GM23338 (cell line): ENCODE measurements at regions not wholly inside any gene's neighbourhood (a gene's known extent, or its start where the extent isn't known, plus 50 kb on each side); places are given as distances from the start of the nearest gene placed in this dataset.

ENCODE experiments used
- ATAC-seq: fragments of 200-7000 bp; cut with Tn5 transposase; 3 replicates; pipeline ENCODE4 v1.9.1; 2020
- DNase-seq: peaks from one replicate; pipeline ENCODE4 v3.0.0-alpha.2; 2015; ENCODE audit warnings: low spot score
- H2AFZ ChIP-seq: fragments of 200-600 bp; sonication (generic); 2 replicates; pipeline ENCODE4 v1.8.0; 2016; ENCODE audit warnings: antibody characterized with exemption, mild to moderate bottlenecking, moderate library complexity
- H3F3A ChIP-seq: fragments of 200-600 bp; sonication (generic); replicated peaks from 2 replicates; pipeline ENCODE4 v1.8.0; 2017; ENCODE audit warnings: antibody characterized with exemption, mixed run types, low read depth
- H3K27ac ChIP-seq: fragments of 200-600 bp; sonication (generic); 2 replicates; pipeline ENCODE4 v1.6.1; 2016; ENCODE audit warnings: low read depth
- H3K27me3 ChIP-seq: fragments of 200-600 bp; sonication (generic); 2 replicates; pipeline ENCODE4 v1.8.0; 2016; ENCODE audit warnings: mild to moderate bottlenecking, mixed run types, moderate library complexity; ENCODE audit not compliant: insufficient read depth
- H3K36me3 ChIP-seq: fragments of 200-600 bp; sonication (generic); 2 replicates; pipeline ENCODE4 v1.8.0; 2016; ENCODE audit warnings: mild to moderate bottlenecking; ENCODE audit not compliant: insufficient read depth
- H3K4me1 ChIP-seq: fragments of 200-600 bp; sonication (generic); 2 replicates; pipeline ENCODE4 v1.8.0; 2016; ENCODE audit warnings: mild to moderate bottlenecking, moderate library complexity; ENCODE audit not compliant: insufficient read depth
- H3K4me2 ChIP-seq: fragments of 200-600 bp; sonication (generic); 2 replicates; pipeline ENCODE4 v1.7.1; 2017; ENCODE audit warnings: mixed run types
- H3K4me3 ChIP-seq: fragments of 200-600 bp; sonication (generic); 2 replicates; pipeline ENCODE4 v1.6.1; 2016; ENCODE audit warnings: mixed run types
- H3K79me2 ChIP-seq: fragments of 200-600 bp; sonication (generic); replicated peaks from 2 replicates; pipeline ENCODE4 v1.8.0; 2017; ENCODE audit warnings: mild to moderate bottlenecking; ENCODE audit not compliant: insufficient read depth
- H3K9me2 ChIP-seq: fragments of 200-600 bp; sonication (generic); 2 replicates; pipeline ENCODE4 v1.8.0; 2017; ENCODE audit not compliant: insufficient read depth
- H4K20me1 ChIP-seq: fragments of 200-600 bp; sonication (generic); replicated peaks from 2 replicates; pipeline ENCODE4 v1.8.0; 2017; ENCODE audit warnings: mild to moderate bottlenecking; ENCODE audit not compliant: insufficient read depth
- H3K27ac Mint-ChIP-seq: 2 replicates; pipeline ENCODE4 v1.8.0; 2020; ENCODE audit warnings: inconsistent platforms, mild to moderate bottlenecking, moderate library complexity, mixed read lengths
- H3K27me3 Mint-ChIP-seq: 3 replicates; pipeline ENCODE4 v1.8.0; 2022; ENCODE audit warnings: low read depth, mild to moderate bottlenecking, moderate library complexity, mixed read lengths, inconsistent platforms; ENCODE audit not compliant: insufficient read depth, poor library complexity
- H3K36me3 Mint-ChIP-seq: 3 replicates; pipeline ENCODE4 v1.8.0; 2021; ENCODE audit warnings: low read depth, mild to moderate bottlenecking, inconsistent platforms, moderate library complexity, mixed read lengths
- H3K4me1 Mint-ChIP-seq: 3 replicates; pipeline ENCODE4 v1.8.0; 2020; ENCODE audit warnings: mild to moderate bottlenecking, inconsistent platforms, mixed read lengths
- H3K4me3 Mint-ChIP-seq: 3 replicates; pipeline ENCODE4 v1.8.0; 2021; ENCODE audit warnings: moderate library complexity, mild to moderate bottlenecking, inconsistent platforms, mixed read lengths
- H3K9me3 Mint-ChIP-seq: 3 replicates; pipeline ENCODE4 v1.8.0; 2020; ENCODE audit warnings: moderate library complexity, mild to moderate bottlenecking, inconsistent platforms, mixed read lengths
- CREB1 ChIP-seq: fragments of 250-450 bp; sonication (Bioruptor Pico); IDR thresholded peaks from 2 replicates; pipeline ENCODE4 v1.5.0; 2020; ENCODE audit warnings: low read depth, mild to moderate bottlenecking, moderate library complexity
- CTCF ChIP-seq, 2 experiments: fragments of 200-600 bp in 1 of 2; sonication (generic) in 1 of 2; conservative IDR thresholded peaks; 2 replicates each; pipeline versions ENCODE4 v1.5.1 to v1.6.1; 2016 to 2017; ENCODE audit warnings: antibody characterized with exemption in 2 of 2, low read depth in 2 of 2, mild to moderate bottlenecking in 2 of 2, moderate library complexity in 1 of 2
- ETS1 ChIP-seq: IDR thresholded peaks from 2 replicates; pipeline ENCODE4 v1.6.1; 2016; ENCODE audit warnings: antibody characterized with exemption
- EZH2 ChIP-seq: fragments of 200-600 bp; sonication (generic); IDR thresholded peaks from one replicate; pipeline ENCODE4 v1.8.0; 2017; ENCODE audit warnings: antibody characterized with exemption, mild to moderate bottlenecking, low read depth; ENCODE audit not compliant: unreplicated experiment
- EZH2phosphoT487 ChIP-seq: fragments of 200-600 bp; sonication (generic); IDR thresholded peaks from one replicate; pipeline ENCODE4 v1.8.1; 2018; ENCODE audit warnings: antibody characterized with exemption; ENCODE audit not compliant: unreplicated experiment
- JUNB ChIP-seq: IDR thresholded peaks from one replicate; pipeline ENCODE4 v1.6.1; 2016; ENCODE audit warnings: antibody characterized with exemption; ENCODE audit not compliant: unreplicated experiment
- NANOG ChIP-seq: IDR thresholded peaks from 2 replicates; pipeline ENCODE4 v1.6.1; 2016; ENCODE audit warnings: antibody characterized with exemption, borderline replicate concordance
- POLR2AphosphoS5 ChIP-seq: IDR thresholded peaks from 2 replicates; pipeline ENCODE4 v1.6.1; 2016; ENCODE audit warnings: antibody characterized with exemption, low read depth
- REST ChIP-seq: IDR thresholded peaks from one replicate; pipeline ENCODE4 v1.6.1; 2018; ENCODE audit warnings: antibody characterized with exemption; ENCODE audit not compliant: unreplicated experiment
- STAT1 ChIP-seq: IDR thresholded peaks from one replicate; pipeline ENCODE4 v1.6.1; 2016; ENCODE audit warnings: antibody characterized with exemption; ENCODE audit not compliant: unreplicated experiment
- ZNF114 ChIP-seq: fragments of 250-450 bp; sonication (Bioruptor Pico); IDR thresholded peaks from 2 replicates; pipeline ENCODE4 v1.5.0; 2020; ENCODE audit warnings: mild to moderate bottlenecking, moderate library complexity
- ZNF331 ChIP-seq: fragments of 250-450 bp; sonication (Bioruptor Pico); IDR thresholded peaks from 2 replicates; pipeline ENCODE4 v1.5.0; 2020; ENCODE audit warnings: low read depth, mild to moderate bottlenecking, moderate library complexity

GRCh38 chr4:167380964-167381363 is 146.7 kb upstream of the SPOCK3 start (continued):
- TF ChIP-seq CREB1 (CRISPR knock-in tag) (no peak), ETS1 (no peak), JUNB (no peak), EZH2 (no peak), CTCF (conservative IDR thresholded peaks at IDR 0.05; ENCODE audit: low read depth in 2 of 2) (no peak), ZNF114 (no peak), POLR2AphosphoS5 (no peak)

- Histone ChIP-seq H3K27me3 (no peaks in the 10 kb centered on the region), H3K36me3 (no peaks in the 10 kb centered on the region), H2AFZ (no peak overlapping the region), H3K9me2 (peaks cover 2% of the 10 kb centered on the region; the same call in 1 of the 2 replicates), H4K20me1 (no peaks in the 10 kb centered on the region), H3F3A (no peaks in the 10 kb centered on the region), H3K4me2 (no peak overlapping the region), H3K27ac (no peak overlapping the region), H3K79me2 (no peaks in the 10 kb centered on the region), H3K4me1 (no peaks in the 10 kb centered on the region), H3K4me3 (no peak overlapping the region)
- DNase-seq (no peak), ATAC-seq (no peak)
- Mint-ChIP-seq H3K36me3 (no peaks in the 10 kb centered on the region), H3K27ac (no peak overlapping the region), H3K4me1 (no peaks in the 10 kb centered on the region), H3K4me3 (no peak overlapping the region), H3K9me3 (no peaks in the 10 kb centered on the region), H3K27me3 (peaks cover 1% of the 10 kb centered on the region)
- TF ChIP-seq JUNB (no peak), ZNF114 (no peak), ZNF331 (CRISPR knock-in tag) (no peak), EZH2phosphoT487 (no peak), NANOG (no peak)
Observed at GRCh38 chr4:167383291-167383690, 149.0 kb upstream of the SPOCK3 start.

- Mint-ChIP-seq H3K9me3 (no peaks in the 10 kb centered on the region), H3K27ac (no peak overlapping the region), H3K27me3 (no peaks in the 10 kb centered on the region), H3K4me3 (no peak overlapping the region), H3K4me1 (peaks cover 4% of the 10 kb centered on the region; the same call in 1 of the 3 replicates), H3K36me3 (no peaks in the 10 kb centered on the region)
- Histone ChIP-seq H3K4me2 (no peak overlapping the region), H3K9me2 (no peaks in the 10 kb centered on the region), H3K79me2 (no peaks in the 10 kb centered on the region), H3K4me3 (no peak overlapping the region), H3K27ac (no peak overlapping the region), H2AFZ (no peak overlapping the region), H3K4me1 (no peaks in the 10 kb centered on the region), H3K27me3 (no peaks in the 10 kb centered on the region), H3K36me3 (no peaks in the 10 kb centered on the region), H4K20me1 (no peaks in the 10 kb centered on the region), H3F3A (no peaks in the 10 kb centered on the region)
- ATAC-seq, result no peak
- DNase-seq, result no peak
- no peak for TF ChIP-seq EZH2
- TF ChIP-seq REST, result no peak
- no peak for TF ChIP-seq CREB1 (CRISPR knock-in tag)
- TF ChIP-seq JUNB, result no peak
- TF ChIP-seq ETS1, result no peak
- no peak for TF ChIP-seq STAT1
- TF ChIP-seq ZNF114, result no peak
- TF ChIP-seq POLR2AphosphoS5, result no peak
- TF ChIP-seq ZNF331 (CRISPR knock-in tag), result no peak
- no peak for TF ChIP-seq NANOG
- TF ChIP-seq EZH2phosphoT487, result no peak
- TF ChIP-seq CTCF (conservative IDR thresholded peaks at IDR 0.05; ENCODE audit: low read depth in 2 of 2), result no peak
Observed at GRCh38 chr4:167397586-167397985, 163.3 kb upstream of the SPOCK3 start.
